HG03558 (cell line): ENCODE measurements at regions not wholly inside any gene's neighbourhood (a gene's known extent, or its start where the extent isn't known, plus 50 kb on each side); places are given as distances from the start of the nearest gene placed in this dataset.
"Not testable (repeated sequence)": the region's sequence is repeated elsewhere in the genome, so short reads cannot be mapped to it uniquely, and the experiment has no call there.

ENCODE experiments used
- ATAC-seq: cut with Tn5 transposase; IDR thresholded peaks from one replicate; pipeline ENCODE4 v1.9.1; 2021; ENCODE audit warnings: moderate number of reproducible peaks; ENCODE audit not compliant: unreplicated experiment; ENCODE audit errors: extremely low read depth

DNA sequence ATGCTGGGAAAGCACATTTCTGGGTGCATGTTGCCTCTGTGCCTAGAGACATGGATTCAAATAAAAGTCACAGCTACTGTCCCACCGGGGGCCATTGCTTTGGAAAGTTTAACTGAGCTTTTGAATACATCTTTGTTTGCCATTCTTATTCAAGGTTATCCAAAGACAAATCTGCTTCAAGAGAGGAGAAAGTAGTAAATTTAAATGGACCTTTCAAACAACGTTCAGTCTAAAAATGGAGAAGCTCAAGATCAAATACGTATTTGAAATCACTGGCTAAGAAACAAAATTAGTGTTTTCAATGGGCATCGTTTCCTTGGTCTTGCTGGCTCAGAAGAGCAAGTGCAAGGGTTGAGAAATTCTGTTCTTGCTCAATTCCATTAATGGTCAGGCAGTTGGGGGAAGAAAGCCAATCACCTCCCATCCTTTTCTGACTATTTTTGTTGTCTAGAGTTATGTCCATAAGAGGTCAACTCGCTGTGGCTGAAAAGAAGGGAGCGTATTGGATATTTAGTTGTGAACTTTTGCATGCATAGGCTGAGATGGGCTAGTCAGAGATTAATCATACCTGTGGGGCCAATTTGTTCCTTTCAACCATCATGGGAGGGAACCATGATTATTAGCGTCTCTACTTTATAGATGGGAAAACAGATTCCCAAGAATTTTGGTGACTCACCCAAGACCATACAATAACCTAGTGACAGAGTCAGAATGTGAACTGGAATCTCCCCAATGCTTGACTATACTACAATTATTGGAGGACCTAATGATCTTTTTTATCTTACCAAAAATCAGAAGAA lies 276.2 kb upstream of the TNC start:
- no peak for ATAC-seq

DNA sequence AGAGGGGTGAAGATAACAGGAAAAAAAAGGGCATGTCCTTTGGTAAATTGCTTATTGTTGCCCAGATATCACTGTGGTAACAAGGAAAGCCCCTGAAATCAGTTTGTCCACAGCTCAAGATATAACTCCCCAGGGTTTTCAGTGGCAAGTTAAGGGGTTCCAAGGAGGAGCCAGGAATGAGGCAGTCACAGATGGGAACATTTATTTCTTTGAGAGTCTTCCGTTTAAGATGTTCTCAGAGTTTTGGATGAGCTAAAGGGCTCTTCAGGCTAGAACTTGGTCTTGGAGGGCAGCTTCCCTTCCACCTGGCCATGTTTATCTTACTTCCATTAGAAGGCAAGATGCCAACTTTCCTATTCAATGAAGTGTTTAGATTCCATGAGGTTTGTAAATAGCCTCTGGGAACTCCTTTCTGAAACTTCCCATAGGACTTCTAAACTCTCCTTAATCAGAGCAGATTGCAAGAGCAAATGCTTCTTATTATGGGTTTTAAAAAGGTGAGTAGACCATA lies 277.6 kb upstream of the TNC start:
- ATAC-seq, result no peak

DNA sequence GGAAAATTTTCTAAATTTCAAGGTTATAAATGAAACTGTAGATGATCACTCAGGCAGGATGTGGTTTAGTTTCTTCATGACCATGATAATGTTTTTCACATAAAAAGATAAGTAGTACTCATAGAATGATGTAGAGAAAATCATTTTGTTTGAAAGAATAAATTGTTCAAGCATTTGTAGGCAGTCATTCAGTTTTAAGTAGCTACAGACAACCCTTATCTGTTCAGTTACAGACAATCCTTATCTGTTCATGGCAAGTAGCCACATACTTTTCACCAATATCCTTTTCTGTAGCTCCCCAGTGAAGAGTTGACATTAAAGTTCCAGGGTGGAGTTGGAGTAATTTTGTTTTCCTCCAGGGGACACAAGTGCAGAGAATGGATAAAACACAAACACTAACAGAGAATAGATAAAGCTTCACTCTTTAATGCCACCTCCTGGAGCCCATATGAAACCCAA lies 278.1 kb upstream of the TNC start:
- ATAC-seq, result no peak

DNA sequence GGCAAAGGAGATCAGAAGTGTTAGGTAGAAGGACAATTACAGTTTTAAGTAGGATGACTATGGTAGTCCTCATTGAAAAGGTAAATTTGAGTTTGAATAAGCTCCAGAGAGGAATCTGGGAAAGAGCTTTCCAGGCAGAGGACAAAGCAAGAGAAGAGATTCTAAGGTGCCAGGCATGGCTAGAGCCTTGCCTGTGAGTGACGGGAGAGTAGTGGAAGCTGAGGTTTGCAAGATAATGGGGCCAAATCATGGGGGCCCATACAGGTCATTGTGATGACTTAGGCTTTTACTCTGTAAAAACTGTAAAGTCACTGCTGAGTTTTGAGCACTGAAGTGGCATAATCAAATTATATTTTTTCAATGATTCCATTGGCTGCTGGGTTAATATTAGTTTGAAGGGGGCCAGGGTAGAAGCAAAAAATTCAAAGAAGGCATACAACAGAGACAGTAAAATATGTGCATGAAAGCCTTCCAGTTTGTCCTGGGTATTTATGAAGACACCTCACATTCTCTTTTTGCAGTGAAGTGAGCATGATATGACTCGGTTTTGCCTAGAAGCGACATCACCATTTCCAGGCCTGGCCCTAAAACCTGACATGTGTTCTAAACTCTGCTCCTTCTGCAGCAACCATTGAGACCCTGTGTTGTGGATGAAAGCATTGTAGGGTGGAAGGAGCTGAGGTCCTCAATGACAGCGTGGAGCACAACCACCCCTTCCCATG lies 279.8 kb upstream of the TNC start:
- no peak for ATAC-seq

DNA sequence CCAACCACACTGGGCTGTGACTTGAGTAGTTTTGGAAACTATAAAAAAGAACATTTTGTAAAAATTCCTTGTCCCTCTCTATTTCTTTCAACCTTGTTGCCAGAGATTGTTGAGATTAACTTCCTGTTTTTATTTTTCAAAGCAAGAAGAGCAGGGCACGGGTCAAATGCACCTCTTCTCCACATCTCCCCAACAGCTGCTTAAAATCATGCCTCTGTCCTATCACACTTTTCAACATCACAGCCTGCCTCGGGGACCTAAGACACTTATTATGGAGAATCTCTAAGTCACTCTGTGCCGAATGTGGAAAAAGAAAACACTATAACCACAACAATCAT lies 280.3 kb upstream of the TNC start:
- no peak for ATAC-seq

DNA sequence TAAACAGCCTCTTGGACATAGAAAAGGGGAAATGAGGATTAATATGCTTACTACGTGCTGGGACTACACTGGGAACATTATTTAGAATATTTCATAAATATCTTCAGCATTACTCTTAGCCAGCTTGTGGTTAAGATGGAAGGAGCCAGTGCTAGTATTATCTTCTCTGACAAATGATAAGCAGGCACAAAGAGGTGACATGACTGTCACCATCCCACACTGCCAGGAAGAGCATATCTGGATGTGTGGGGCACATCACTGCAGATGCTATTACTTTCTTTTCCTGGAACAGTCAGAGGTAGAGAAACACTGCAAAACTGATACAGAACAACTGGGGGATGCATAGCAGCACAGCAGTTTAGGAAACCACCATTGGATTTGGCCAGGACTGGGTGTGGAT lies 281.0 kb upstream of the TNC start:
- ATAC-seq, result no peak

DNA sequence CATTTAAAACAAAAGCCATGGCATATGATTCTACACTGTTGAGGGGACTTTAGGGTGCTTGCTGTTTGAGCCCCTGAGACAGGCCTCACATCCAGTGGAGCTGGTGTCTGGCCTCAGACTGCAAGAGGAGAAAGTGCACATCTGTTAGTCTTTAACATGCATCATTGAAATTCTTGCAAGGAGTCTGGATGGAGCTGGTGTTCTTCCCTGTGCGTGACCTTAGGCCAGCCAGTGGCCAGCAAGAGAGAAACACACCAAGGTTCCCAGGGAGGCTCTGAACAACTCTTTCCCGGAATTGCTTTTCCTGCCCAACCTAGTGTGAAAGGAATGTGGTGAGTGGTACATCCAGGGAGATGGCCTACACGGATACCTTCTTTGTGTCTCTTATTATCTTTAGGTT lies 282.8 kb upstream of the TNC start:
- ATAC-seq, result no peak

DNA sequence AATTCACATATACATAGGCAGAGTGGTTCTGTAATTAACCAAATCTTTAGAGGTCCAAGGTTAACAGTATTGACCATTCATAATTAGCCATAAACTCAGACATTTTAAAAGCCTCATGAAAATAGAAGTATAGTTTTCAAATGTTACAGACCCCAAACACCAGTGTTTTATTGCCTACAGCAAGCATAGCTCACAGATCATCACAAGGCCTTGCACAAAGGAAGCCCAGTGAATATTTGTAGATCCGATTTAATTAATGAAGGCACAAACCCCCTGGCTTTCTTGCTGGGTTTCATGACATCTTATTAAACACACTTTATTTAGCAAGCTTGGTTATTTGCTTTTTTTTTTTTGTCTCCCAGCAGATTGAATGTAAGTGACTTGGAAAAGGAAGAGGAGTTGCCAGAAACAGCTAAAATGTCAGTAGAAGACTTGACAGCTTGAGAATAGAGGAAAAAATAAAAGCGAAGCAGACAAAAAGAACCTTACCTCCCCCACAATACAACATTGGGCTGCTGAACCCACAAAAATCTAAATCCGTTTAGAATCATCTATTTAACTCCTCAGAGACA lies 283.9 kb upstream of the TNC start:
- no peak for ATAC-seq

DNA sequence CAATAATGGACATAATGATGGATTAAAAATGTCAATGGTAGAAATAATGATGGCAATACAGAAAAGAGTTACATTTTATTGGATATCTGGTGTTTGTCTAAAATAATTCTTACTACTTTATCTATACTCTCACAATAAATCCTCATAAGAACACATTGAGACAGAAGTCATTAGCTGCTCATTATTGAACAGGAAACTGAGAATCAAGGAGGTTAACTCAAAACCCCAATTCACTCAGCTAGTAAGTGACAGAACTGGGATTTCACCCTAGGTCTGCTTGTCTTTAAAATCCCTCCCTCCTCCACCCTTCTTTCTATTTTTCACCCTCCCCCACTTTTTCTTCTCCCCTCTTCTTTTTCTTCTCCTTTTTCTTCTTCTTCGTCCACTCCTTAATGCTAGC lies 285.8 kb upstream of the TNC start:
- ATAC-seq, result no peak

DNA sequence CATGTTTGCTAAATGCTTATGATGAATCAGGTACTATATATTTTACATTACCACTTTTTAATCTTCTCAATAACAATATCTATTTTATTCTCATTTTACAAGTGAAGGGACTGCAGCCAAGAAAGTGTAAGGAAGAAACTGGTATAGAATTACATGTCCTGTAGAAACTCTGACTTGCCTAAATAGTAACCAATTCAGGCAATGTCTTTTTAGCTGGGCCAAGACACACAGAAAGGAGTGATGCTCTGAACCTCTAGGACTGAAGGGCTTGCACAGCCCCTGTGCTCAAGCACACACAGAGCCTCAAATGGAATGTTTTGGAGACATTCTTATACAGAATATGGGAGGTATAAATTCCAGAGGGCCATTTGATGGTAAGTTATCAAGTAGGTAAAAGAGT lies 286.4 kb upstream of the TNC start:
- ATAC-seq, result no peak

DNA sequence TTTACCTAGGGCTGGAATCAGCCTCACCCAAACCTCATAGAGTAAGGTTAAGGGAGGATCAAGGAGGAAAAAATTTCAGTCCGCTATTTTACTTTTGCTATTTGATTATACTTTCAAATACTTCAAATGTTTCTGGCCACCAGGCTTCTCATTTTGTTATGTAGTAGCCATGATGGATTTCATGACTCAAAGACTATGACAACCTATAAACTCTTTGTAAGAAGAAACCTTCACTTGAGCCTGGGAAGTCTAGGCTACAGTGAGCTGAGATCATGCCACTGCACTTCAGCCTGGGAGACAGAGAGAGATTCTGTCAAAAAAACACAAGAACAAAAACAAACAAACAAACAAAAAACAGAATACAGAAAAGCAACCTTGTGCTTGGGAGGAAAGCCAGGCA lies 293.6 kb upstream of the TNC start:
- no peak for ATAC-seq

DNA sequence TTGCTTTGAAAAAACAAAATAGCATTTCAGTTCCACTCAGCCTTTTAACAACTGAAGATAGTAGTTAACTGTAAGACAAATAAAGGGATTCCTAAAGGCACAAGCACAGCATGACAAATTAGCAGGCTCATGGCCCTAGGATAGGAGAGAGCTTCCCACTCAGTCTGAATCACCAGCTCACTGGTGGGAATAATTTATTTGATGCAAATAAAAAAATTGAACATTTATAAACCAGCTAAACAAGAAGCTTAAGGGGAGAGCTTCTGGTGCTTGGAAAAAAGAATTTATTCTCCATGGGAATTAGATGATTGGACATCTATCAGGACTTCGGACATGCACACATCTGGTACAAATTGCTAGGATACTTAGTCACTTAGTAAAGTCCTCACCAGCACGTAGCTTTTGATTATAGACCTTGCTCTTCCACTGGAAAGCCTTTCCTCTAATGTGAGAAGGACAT lies 294.1 kb upstream of the TNC start:
- ATAC-seq, result no peak

DNA sequence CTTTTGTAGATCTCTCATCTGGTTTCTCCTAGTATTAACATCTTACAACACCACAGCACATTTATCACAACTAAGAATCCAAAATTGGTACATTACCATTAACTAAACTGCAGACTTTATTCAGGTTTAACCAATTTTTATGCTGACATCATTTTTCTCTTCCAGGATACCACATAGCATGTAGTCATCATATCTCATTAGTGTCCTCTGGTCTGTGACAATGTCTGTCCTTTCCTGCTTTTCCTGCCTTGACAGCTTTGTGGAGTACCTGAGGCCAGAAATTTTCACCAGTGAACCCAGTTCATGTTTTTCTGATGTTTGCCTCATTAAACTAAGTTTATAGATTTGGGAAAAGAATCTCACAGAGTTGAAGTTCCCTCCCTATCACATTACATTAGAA lies 294.7 kb upstream of the TNC start:
- ATAC-seq, result no peak

DNA sequence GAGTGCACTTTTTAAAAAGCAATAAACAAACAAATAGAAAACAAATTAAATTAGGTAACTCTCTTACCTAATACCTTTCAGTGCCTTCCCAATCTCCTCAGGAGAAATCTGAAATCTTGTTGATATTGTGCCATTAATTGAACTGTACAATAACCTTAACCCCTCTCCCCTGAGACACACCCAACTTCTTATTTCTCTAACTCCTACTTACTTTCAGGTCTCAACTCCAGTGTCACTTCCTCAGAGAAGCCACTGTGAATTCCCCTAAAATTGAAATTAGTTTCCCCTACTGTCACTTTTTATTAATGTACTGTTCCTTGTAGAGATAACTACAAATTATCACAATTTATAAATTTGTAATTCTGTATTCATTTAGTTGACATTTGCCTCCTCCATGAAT lies 295.3 kb upstream of the TNC start:
- no peak for ATAC-seq

DNA sequence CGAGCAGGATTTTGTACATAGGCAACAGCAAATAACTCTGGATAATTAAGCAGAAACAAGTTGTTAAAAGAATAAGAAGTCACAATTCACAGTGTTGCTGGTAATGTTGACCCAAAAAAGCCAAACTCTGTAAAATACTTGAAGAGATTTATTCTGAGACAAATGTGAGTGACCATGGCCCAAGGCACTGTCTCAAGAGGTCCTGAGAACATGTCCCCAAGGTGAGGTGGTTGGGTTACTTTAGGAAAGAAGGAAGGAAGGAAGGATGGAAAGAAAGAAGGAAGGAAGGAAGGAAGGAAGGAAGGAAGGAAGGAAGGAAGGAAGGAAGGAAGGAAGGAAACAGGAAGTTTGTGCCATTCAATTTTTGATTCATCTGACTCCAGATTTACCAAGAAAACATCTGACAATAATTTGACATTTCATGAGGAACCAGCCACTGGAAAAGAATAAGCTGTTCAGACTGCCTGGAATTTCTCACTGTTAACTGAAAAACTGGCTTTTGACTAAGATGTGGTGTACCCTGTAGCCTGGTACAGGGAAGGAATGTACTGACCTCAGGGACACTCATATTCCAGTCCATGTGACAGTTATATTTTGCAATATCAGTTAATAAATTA lies 295.9 kb upstream of the TNC start:
- no peak for ATAC-seq

DNA sequence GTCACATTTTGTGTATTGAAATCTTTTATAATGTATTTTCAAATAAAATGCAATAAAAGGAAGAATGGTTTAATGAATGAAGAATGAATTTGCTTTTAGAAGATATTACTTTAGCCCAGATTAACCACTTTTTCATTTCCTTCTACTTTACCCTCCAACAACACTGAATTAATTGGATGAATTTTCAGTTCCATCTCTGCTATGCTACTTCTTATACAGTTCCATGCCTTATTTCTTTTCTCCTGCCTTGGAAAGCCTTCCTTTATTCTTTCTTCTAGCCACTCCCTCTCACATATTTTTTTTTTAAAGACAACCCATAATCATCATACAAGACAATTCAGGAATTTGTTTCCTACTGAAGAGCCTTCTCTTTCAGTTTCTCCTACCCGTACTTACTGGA lies 296.6 kb upstream of the TNC start:
- ATAC-seq, result no peak

DNA sequence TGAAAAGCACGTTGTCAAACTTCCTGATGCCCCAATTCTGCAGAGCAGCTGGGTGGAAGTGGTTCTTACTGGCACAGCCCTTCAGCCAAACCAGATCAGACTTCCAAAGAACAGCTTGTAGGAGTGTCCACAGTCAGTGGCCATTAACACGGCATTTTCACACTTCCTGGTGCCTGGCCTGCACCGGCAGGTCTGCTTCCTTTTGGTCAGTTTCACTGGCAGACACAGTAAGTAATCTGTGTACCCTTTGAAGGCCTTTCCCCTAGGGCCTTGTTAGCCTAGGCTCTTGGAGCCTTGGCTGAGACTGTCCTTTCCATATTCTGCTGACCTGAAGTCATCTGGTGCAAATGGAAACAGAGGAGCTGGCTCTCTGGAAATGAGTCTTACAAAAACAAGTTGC lies 297.5 kb upstream of the TNC start:
- no peak for ATAC-seq

DNA sequence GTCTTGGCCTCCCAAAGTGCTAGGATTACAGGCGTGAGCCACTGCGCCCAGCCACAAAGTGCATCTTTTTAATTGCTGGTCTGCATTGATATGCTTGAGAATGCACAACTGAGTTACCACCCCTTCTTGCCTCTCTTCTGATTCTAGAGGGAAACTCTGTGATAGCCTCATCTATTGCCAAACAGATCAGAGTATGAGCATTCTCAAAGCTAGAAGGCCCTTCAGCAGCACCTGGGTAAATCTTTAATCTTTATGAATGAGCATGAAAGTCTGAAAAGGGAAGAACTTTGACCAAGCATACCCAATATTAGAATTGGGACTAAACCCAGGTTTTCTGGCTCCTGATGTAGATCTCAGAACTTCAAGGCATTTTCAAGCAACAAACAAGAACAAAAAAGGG lies 298.3 kb upstream of the TNC start:
- no peak for ATAC-seq

DNA sequence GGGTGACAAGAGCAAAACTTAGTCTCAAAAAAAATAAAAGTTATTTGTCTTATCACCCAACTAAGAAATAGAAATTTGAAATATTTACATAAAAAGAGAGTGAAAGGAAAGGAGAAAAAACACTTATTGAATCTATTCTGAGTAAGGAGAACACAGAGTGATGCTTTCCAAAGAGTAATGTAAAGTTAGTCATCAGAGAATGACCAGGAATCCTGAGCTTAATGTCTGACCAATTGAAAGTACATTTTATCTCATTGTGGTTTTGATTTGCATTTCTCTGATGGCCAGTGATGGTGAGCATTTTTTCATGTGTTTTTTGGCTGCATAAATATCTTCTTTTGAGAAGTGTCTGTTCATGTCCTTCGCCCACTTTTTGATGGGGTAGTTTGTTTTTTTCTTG lies 300.2 kb upstream of the TNC start:
- not testable (repeated sequence) for ATAC-seq

DNA sequence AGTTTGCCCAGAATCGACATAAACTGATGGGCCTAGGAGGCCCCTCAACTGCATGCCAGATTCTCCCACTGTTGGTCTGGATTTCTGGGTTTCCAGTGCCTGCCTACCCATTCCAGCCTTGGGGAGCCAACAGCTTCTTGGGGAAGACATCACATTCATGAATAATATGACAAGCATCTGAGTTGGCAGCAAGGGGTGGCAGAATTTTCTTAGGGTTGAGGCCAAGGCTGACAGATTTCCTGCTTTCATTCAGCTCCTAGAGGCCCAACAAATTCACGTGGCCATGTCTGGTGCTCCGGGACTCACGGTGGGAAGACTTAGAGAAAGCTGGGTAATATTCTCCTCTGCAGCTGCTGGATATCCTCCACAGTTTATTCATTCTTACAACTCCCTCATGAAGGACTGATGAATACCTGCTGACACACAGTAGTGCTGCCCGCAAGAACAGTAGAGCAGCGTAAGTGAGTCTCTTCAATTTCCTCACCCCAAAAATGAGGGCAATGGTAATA lies 305.0 kb upstream of the TNC start:
- no peak for ATAC-seq

DNA sequence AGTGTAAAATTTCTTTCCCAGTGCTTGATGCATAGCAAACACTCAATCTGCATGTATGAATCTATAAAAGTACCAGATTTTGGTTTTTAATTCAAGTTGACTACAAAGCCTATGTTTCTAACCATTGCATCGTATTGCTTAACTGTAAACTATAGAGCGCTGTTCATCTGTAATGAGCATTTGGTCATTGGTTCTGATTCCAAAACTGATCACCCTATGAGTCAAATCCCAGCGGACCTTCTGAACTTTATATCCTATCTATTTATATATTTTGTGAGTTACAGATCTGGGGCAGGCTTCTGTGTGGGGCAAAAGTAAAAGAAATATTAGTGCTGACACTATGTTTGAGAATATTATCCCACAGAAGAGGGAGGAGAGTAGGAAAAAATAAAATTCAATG lies 305.7 kb upstream of the TNC start:
- ATAC-seq, result no peak
